B cell (primary cell): ENCODE measurements at regions not wholly inside any gene's neighbourhood (a gene's known extent, or its start where the extent isn't known, plus 50 kb on each side); places are given as distances from the start of the nearest gene placed in this dataset.

ENCODE experiments used
- ATAC-seq: fragments of 200-7000 bp; cut with Tn5 transposase; one replicate; pipeline ENCODE4 v1.10.0; 2021; ENCODE audit warnings: low read depth, mild to moderate bottlenecking, moderate number of reproducible peaks, moderate library complexity
- CTCF ChIA-PET: fragments of 350-600 bp; sonication (Branson Sonifier 250); formaldehyde crosslinking; loops from one replicate; lab custom pipeline; 2021; ENCODE audit warnings: antibody characterized with exemption, inconsistent platforms; lab: Charles Lee
- POLR2A ChIA-PET: fragments of 350-600 bp; sonication (Branson Sonifier 250); formaldehyde crosslinking; loops from one replicate; lab custom pipeline; 2021; ENCODE audit warnings: antibody characterized with exemption; lab: Charles Lee
- DNase-seq: peaks from one replicate; pipeline ENCODE4 v3.0.0; 2013
- H2AFZ ChIP-seq: 2 replicates; pipeline ENCODE4 v1.6.1; 2012; ENCODE audit warnings: mild to moderate bottlenecking, low read depth, low read length; ENCODE audit not compliant: insufficient read depth, poor library complexity, severe bottlenecking
- H3K27ac ChIP-seq, 2 donors: 1 replicate in 1 of 2; 2 replicates in 1 of 2; pipeline ENCODE4 v1.5.1; 2012 to 2013; ENCODE audit warnings: low read length in 2 of 2, mild to moderate bottlenecking in 2 of 2, moderate library complexity in 1 of 2
- H3K27me3 ChIP-seq, 4 experiments: fragments of 200-600 bp in 1 of 4; sonication (generic) in 1 of 4; replicated peaks in 1 of 4; 1 replicate in 2 of 4; 2 replicates in 2 of 4; pipeline versions ENCODE4 v1.6.1 to v1.7.0; 2013 to 2016; ENCODE audit warnings: low read length in 3 of 4, mild to moderate bottlenecking in 2 of 4, mixed read lengths in 1 of 4, moderate library complexity in 1 of 4; ENCODE audit not compliant: insufficient read depth in 4 of 4, control insufficient read depth in 3 of 4; ENCODE audit errors: control extremely low read depth in 1 of 4
- H3K36me3 ChIP-seq, 2 experiments: replicated peaks in 1 of 2; 1 replicate in 1 of 2; 2 replicates in 1 of 2; pipeline versions ENCODE4 v1.6.1 to v1.7.1; 2013; ENCODE audit warnings: low read length in 1 of 2; ENCODE audit not compliant: insufficient read depth in 2 of 2, control insufficient read depth in 1 of 2; ENCODE audit errors: control extremely low read depth in 1 of 2, extremely low read depth in 1 of 2
- H3K4me1 ChIP-seq, 2 donors: fragments of 200-600 bp in 1 of 2; sonication (generic) in 1 of 2; 1 replicate in 1 of 2; 2 replicates in 1 of 2; pipeline versions ENCODE4 v1.5.1 to v1.6.1; 2013 to 2017; ENCODE audit warnings: low read length in 2 of 2; ENCODE audit not compliant: control insufficient read depth in 2 of 2, insufficient read depth in 2 of 2
- H3K4me2 ChIP-seq: replicated peaks from 2 replicates; pipeline ENCODE3; 2012; ENCODE audit warnings: mild to moderate bottlenecking, low read depth, low read length; ENCODE audit not compliant: poor library complexity, severe bottlenecking
- H3K4me3 ChIP-seq, 5 experiments: fragments of 200-600 bp in 1 of 5; sonication (generic) in 1 of 5; 1 replicate in 3 of 5; 2 replicates in 2 of 5; pipeline versions ENCODE4 v1.5.1 to v1.7.0; 2011 to 2016; ENCODE audit warnings: low read length in 4 of 5, mild to moderate bottlenecking in 4 of 5, low read depth in 2 of 5, control low read depth in 1 of 5, moderate library complexity in 1 of 5; ENCODE audit not compliant: insufficient read depth in 1 of 5; ENCODE audit errors: control extremely low read depth in 1 of 5, extremely low read depth in 1 of 5
- H3K79me2 ChIP-seq: fragments of 200-600 bp; sonication (generic); one replicate; pipeline ENCODE4 v1.6.0; 2016; ENCODE audit warnings: low read length; ENCODE audit not compliant: control insufficient read depth, insufficient read depth
- H3K9ac ChIP-seq: fragments of 200-600 bp; sonication (generic); 2 replicates; pipeline ENCODE4 v1.6.1; 2017; ENCODE audit warnings: mild to moderate bottlenecking, low read length, moderate library complexity
- H3K9me3 ChIP-seq, 3 donors: one replicate each; pipeline versions ENCODE4 v1.6.1 to v1.7.1; 2013; ENCODE audit warnings: low read length in 2 of 3; ENCODE audit not compliant: control insufficient read depth in 2 of 3, insufficient read depth in 1 of 3; ENCODE audit errors: control extremely low read depth in 1 of 3
- H4K20me1 ChIP-seq: 2 replicates; pipeline ENCODE4 v1.6.0; 2012; ENCODE audit warnings: mild to moderate bottlenecking, low read length; ENCODE audit not compliant: insufficient read depth, control insufficient read depth, poor library complexity, severe bottlenecking
- H3K27ac Mint-ChIP-seq: one replicate; pipeline ENCODE4 v1.8.0; 2021; ENCODE audit warnings: mixed read lengths
- H3K27me3 Mint-ChIP-seq: one replicate; pipeline ENCODE4 v1.8.0; 2021; ENCODE audit warnings: mixed read lengths
- H3K4me1 Mint-ChIP-seq: one replicate; pipeline ENCODE4 v1.8.0; 2021; ENCODE audit warnings: mixed read lengths
- H3K4me3 Mint-ChIP-seq: one replicate; pipeline ENCODE4 v1.8.0; 2021; ENCODE audit warnings: mixed read lengths
- H3K9me3 Mint-ChIP-seq: one replicate; pipeline ENCODE4 v1.8.0; 2022; ENCODE audit warnings: mixed read lengths; ENCODE audit not compliant: insufficient read depth
- CTCF ChIP-seq: fragments of 200-600 bp; IDR thresholded peaks from one replicate; pipeline ENCODE4 v1.8.0; 2022; ENCODE audit warnings: antibody characterized with exemption, mild to moderate bottlenecking
- EZH2 ChIP-seq: IDR thresholded peaks from 2 replicates; pipeline ENCODE4 v1.6.1; 2012; ENCODE audit warnings: borderline replicate concordance, low read depth, mild to moderate bottlenecking, moderate library complexity, low read length; ENCODE audit not compliant: insufficient read depth, poor library complexity, severe bottlenecking
- WGBS: methylation state at CpG from one replicate; pipeline ENCODE4 v1.1.5; 2013; ENCODE audit warnings: missing lambda C conversion rate; ENCODE audit not compliant: insufficient coverage; 5-methylcytosine and 5-hydroxymethylcytosine counted together
- intact Hi-C: fragments of 100-400 bp; cut with micrococcal nuclease; formaldehyde crosslinking; loops from one replicate; pipeline ENCODE4 v1.10.0; 2022

- 83% methylated on average over 2 of the region's 3 CpGs for WGBS
Measured at GRCh38 chr2:76128622-76129021, 417.9 kb upstream of the GCFC2 start.

GRCh38 chr2:76120176-76120575, 409.5 kb upstream of the GCFC2 start:
- Histone ChIP-seq H3K4me3 (no peak overlapping the region), H2AFZ (no peak overlapping the region), H3K27me3 (no peaks in the 10 kb centered on the region), H3K79me2 (no peaks in the 10 kb centered on the region), H3K36me3 (no peaks in the 10 kb centered on the region), H3K4me1 (no peaks in the 10 kb centered on the region), H4K20me1 (no peaks in the 10 kb centered on the region), H3K4me2 (no peak overlapping the region), H3K27ac (no peak overlapping the region), H3K9me3 (no peaks in the 10 kb centered on the region), H3K9ac (no peak overlapping the region)
- intact Hi-C loops, result no loop called here
- WGBS, result no CpG with 5 or more reads among the region's 1 CpG
- CTCF ChIA-PET, result no interaction called here
- ATAC-seq (no peak), DNase-seq (no peak)
- TF ChIP-seq EZH2 (no peak), CTCF (no peak)
- no peaks in the 10 kb centered on the region for H3K4me1 Mint-ChIP-seq
- H3K27me3 Mint-ChIP-seq, result no peaks in the 10 kb centered on the region
- peaks cover 7% of the 10 kb centered on the region for H3K9me3 Mint-ChIP-seq
- no peak overlapping the region for H3K4me3 Mint-ChIP-seq
- H3K27ac Mint-ChIP-seq, result no peak overlapping the region
- POLR2A ChIA-PET, result no interaction called here

More at GRCh38 chr2:76128622-76129021, 417.9 kb upstream of the GCFC2 start:
- Histone ChIP-seq H3K36me3 (no peaks in the 10 kb centered on the region), H3K4me3 (no peak overlapping the region), H3K4me1 (no peaks in the 10 kb centered on the region), H4K20me1 (no peaks in the 10 kb centered on the region), H3K27ac (no peak overlapping the region), H3K79me2 (no peaks in the 10 kb centered on the region), H3K9ac (no peak overlapping the region), H3K27me3 (no peaks in the 10 kb centered on the region), H2AFZ (no peak overlapping the region), H3K4me2 (no peak overlapping the region), H3K9me3 (no peaks in the 10 kb centered on the region)
- DNase-seq, result no peak
- peaks cover under 1% of the 10 kb centered on the region for H3K9me3 Mint-ChIP-seq
- intact Hi-C loops, result no loop called here
- TF ChIP-seq CTCF, result no peak
- no peak for TF ChIP-seq EZH2
- H3K4me1 Mint-ChIP-seq, result no peaks in the 10 kb centered on the region
- POLR2A ChIA-PET, result no interaction called here
- no peak overlapping the region for H3K27ac Mint-ChIP-seq
- H3K27me3 Mint-ChIP-seq, result no peaks in the 10 kb centered on the region
- CTCF ChIA-PET, result no interaction called here
- no peak overlapping the region for H3K4me3 Mint-ChIP-seq
- no peak for ATAC-seq
